Endothelial cell (in vitro differentiated cells): ENCODE measurements at regions not wholly inside any gene's neighbourhood (a gene's known extent, or its start where the extent isn't known, plus 50 kb on each side); places are given as distances from the start of the nearest gene placed in this dataset.

Experiments
- DNase-seq: peaks from one replicate; pipeline ENCODE4 v3.0.0; 2021; ENCODE audit warnings: low spot score
- H3K27ac Mint-ChIP-seq: one replicate; pipeline ENCODE4 v1.8.0; 2021; ENCODE audit warnings: mixed read lengths, inconsistent platforms; ENCODE audit not compliant: unreplicated experiment
- H3K27me3 Mint-ChIP-seq: one replicate; pipeline ENCODE4 v1.8.0; 2021; ENCODE audit warnings: mild to moderate bottlenecking, moderate library complexity, mixed read lengths, inconsistent platforms; ENCODE audit not compliant: unreplicated experiment
- H3K36me3 Mint-ChIP-seq: one replicate; pipeline ENCODE4 v1.8.0; 2021; ENCODE audit warnings: mild to moderate bottlenecking, low read depth, mixed read lengths, inconsistent platforms; ENCODE audit not compliant: unreplicated experiment
- H3K4me1 Mint-ChIP-seq: one replicate; pipeline ENCODE4 v1.8.0; 2021; ENCODE audit warnings: mild to moderate bottlenecking, mixed read lengths, inconsistent platforms; ENCODE audit not compliant: unreplicated experiment
- H3K4me3 Mint-ChIP-seq: one replicate; pipeline ENCODE4 v1.8.0; 2021; ENCODE audit warnings: mild to moderate bottlenecking, mixed read lengths, inconsistent platforms; ENCODE audit not compliant: unreplicated experiment
- H3K9me3 Mint-ChIP-seq: one replicate; pipeline ENCODE4 v1.8.0; 2021; ENCODE audit warnings: mixed read lengths, inconsistent platforms; ENCODE audit not compliant: unreplicated experiment
- TF ChIP-seq, protein P1 (sequence below): fragments of 200-600 bp; sonication (generic); IDR thresholded peaks from one replicate; pipeline ENCODE4 v1.5.0; 2021; ENCODE audit warnings: antibody characterized with exemption; ENCODE audit not compliant: unreplicated experiment

DNA sequence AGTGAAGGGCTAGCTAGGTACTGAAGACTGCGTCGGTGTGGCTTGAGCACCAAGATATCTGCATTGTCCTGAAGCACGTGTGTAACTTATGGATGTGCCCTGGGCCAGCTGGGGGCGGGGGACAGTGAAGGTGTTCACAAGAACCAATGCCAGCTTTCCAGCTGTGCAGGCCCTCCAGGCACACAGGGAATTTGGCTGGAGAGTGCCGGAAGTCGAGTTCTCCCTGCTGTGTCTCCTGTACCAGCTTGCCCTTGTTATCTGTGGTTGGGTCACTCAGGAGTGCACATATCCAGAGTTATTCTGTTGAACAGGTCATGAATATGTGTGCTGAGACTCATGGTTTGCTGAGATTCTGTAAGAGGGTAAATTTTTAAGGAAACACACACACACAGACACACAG lies 75.9 kb upstream of the CRY1 start:
- no peak for DNase-seq
- TF ChIP-seq, protein P1, sequence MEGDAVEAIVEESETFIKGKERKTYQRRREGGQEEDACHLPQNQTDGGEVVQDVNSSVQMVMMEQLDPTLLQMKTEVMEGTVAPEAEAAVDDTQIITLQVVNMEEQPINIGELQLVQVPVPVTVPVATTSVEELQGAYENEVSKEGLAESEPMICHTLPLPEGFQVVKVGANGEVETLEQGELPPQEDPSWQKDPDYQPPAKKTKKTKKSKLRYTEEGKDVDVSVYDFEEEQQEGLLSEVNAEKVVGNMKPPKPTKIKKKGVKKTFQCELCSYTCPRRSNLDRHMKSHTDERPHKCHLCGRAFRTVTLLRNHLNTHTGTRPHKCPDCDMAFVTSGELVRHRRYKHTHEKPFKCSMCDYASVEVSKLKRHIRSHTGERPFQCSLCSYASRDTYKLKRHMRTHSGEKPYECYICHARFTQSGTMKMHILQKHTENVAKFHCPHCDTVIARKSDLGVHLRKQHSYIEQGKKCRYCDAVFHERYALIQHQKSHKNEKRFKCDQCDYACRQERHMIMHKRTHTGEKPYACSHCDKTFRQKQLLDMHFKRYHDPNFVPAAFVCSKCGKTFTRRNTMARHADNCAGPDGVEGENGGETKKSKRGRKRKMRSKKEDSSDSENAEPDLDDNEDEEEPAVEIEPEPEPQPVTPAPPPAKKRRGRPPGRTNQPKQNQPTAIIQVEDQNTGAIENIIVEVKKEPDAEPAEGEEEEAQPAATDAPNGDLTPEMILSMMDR, result no peak
- H3K9me3 Mint-ChIP-seq, result no peaks in the 10 kb centered on the region
- H3K27me3 Mint-ChIP-seq, result no peaks in the 10 kb centered on the region
- no peak overlapping the region for H3K4me3 Mint-ChIP-seq
- no peak overlapping the region for H3K27ac Mint-ChIP-seq
- no peaks in the 10 kb centered on the region for H3K36me3 Mint-ChIP-seq
- peaks cover 9% of the 10 kb centered on the region for H3K4me1 Mint-ChIP-seq

DNA sequence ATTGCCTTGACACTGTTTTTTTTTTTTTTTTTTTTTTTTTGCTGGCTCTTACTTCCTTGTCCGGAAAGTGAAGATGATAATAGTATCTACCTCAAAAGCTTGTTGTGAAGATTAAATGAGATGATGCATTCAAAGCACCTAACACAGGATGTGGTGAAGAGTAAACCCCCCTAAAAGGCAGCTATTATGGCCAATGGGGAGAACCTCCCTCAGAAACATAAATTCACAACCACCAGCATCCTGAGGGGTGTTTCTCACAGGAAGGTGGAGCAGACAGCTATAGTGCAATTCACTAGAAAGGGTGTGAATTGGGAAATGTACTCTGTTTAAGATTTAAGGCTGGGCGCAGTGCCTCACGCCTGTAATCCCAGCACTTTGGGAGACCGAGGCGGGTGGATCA lies 85.4 kb upstream of the CRY1 start:
- no peak for DNase-seq
- H3K4me1 Mint-ChIP-seq, result no peaks in the 10 kb centered on the region
- H3K36me3 Mint-ChIP-seq, result no peaks in the 10 kb centered on the region
- no peak overlapping the region for H3K27ac Mint-ChIP-seq
- no peaks in the 10 kb centered on the region for H3K27me3 Mint-ChIP-seq
- TF ChIP-seq, protein P1, result no peak
- H3K4me3 Mint-ChIP-seq, result no peak overlapping the region
- H3K9me3 Mint-ChIP-seq, result no peaks in the 10 kb centered on the region

DNA sequence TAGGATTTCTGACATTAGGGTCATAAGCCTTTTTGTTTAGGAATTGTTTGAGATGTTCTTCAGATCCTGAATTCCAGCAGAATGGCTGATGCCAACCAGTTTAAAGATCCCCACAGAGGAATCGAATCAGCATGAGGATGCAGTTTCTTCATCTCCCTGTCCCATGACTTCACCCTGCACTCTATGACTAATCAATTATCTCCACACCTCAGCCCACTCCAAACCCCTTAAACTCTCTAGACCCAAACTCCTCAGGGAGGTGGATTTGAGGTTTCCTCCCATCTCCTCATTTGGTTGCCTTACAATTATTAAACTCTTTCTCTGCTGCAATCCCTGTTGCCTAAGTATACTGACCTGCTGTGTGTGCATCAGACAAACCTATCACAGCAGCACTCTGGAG lies 86.5 kb upstream of the CRY1 start:
- H3K36me3 Mint-ChIP-seq, result no peaks in the 10 kb centered on the region
- TF ChIP-seq, protein P1, result no peak
- no peak for DNase-seq
- no peak overlapping the region for H3K4me3 Mint-ChIP-seq
- H3K9me3 Mint-ChIP-seq, result no peaks in the 10 kb centered on the region
- H3K27me3 Mint-ChIP-seq, result no peaks in the 10 kb centered on the region
- no peaks in the 10 kb centered on the region for H3K4me1 Mint-ChIP-seq
- H3K27ac Mint-ChIP-seq, result no peak overlapping the region

DNA sequence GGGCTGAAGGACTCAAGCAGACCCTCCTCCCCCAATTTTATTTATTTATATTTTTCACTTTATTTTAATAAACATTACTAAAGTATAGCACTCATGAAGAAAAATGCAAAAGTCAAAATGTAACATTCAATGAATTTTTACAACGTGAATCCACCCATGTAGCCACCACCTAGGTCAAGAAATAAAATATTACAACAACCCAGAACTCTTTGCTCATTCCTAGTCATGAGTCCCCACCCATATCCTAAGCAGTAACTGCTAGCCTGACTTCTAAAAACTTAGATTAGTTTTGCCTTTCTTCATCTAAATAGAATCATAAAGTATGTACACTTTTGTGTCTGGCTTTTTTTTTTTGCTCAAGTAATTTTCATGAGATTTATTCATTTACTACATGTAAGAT lies 86.9 kb upstream of the CRY1 start:
- Mint-ChIP-seq H3K4me1 (no peaks in the 10 kb centered on the region), H3K9me3 (no peaks in the 10 kb centered on the region), H3K27me3 (no peaks in the 10 kb centered on the region), H3K4me3 (no peak overlapping the region), H3K36me3 (no peaks in the 10 kb centered on the region), H3K27ac (no peak overlapping the region)
- TF ChIP-seq, protein P1, result no peak
- DNase-seq, result no peak

DNA sequence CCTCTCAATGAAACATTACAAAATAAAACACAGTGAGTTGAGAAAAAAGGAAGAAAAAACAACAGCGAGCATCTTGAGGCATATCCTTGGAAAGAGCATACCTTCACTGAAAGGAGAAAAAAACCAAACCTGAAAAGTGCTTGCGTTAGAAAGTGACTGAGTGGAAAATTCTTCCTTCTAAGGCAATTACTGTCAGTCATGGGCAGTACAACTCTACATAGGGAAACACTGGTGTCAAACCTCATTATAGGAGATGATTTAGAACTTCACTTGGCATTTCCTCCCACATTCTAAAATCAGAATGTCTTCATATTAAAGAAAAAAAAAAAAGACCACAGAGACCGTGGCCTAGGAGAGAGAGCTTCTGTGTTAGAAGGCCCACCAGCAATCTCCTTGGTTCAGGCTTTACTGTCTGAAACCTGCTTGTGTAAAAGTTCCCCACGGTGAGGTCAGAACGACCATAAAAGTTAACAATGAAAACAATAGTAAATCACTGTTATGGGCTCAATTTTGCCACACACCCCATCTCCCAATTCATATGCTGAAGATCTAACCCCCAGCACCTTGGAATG lies 91.1 kb upstream of the CRY1 start:
- Mint-ChIP-seq H3K27me3 (no peaks in the 10 kb centered on the region), H3K27ac (no peak overlapping the region), H3K9me3 (no peaks in the 10 kb centered on the region), H3K4me3 (no peak overlapping the region), H3K4me1 (no peaks in the 10 kb centered on the region), H3K36me3 (no peaks in the 10 kb centered on the region)
- no peak for DNase-seq
- TF ChIP-seq, protein P1, result no peak
